ENCODE measurements at regions not wholly inside any gene's neighbourhood (a gene's known extent, or its start where the extent isn't known, plus 50 kb on each side); places are given as distances from the start of the nearest gene placed in this dataset.
"Not testable (repeated sequence)": the region's sequence is repeated elsewhere in the genome, so short reads cannot be mapped to it uniquely, and the experiment has no call there.

DNA sequence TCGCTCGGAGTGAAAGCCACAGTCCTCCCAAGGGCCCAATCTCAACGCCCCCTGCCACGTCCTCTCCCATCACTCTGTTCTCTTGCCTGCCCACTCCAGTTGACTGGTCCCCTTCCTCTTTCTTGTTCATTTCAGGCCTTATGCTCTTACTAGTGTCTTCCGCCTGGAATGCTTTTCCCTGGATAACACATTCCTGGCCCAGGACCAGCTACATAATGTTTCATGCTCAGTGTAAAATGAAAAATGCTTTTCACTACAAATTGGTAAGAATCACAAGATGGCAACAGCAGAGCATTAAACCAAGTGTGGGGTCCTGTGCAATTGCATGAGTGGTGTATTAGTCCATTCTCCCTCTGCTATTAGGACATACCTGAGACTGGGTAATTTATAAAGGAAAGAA is 417.2 kb upstream of the KLHL29 start:
- no peak overlapping the region for H3K4me3 ChIP-seq
- H3K36me3 ChIP-seq (ENCODE audit: insufficient read depth in 1 of 2, low read depth in 1 of 2): no peaks in the 10 kb centered on the region
- H3K4me1 ChIP-seq: no peaks in the 10 kb centered on the region
- H3K27ac ChIP-seq: no peak overlapping the region
- WGBS, 3 donors: 73 to 87% (median 75%) methylated on average over 5 of the region's 5 CpGs
- DNase-seq (no peak), ATAC-seq (no peak)
- TF ChIP-seq, protein P1, sequence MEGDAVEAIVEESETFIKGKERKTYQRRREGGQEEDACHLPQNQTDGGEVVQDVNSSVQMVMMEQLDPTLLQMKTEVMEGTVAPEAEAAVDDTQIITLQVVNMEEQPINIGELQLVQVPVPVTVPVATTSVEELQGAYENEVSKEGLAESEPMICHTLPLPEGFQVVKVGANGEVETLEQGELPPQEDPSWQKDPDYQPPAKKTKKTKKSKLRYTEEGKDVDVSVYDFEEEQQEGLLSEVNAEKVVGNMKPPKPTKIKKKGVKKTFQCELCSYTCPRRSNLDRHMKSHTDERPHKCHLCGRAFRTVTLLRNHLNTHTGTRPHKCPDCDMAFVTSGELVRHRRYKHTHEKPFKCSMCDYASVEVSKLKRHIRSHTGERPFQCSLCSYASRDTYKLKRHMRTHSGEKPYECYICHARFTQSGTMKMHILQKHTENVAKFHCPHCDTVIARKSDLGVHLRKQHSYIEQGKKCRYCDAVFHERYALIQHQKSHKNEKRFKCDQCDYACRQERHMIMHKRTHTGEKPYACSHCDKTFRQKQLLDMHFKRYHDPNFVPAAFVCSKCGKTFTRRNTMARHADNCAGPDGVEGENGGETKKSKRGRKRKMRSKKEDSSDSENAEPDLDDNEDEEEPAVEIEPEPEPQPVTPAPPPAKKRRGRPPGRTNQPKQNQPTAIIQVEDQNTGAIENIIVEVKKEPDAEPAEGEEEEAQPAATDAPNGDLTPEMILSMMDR (IDR thresholded peaks at IDR 0.05): no peak
- H3K27me3 ChIP-seq (ENCODE audit: insufficient read depth in 3 of 3, low read length in 2 of 3): no peaks in the 10 kb centered on the region
- intact Hi-C loops (cut with DNase I): no loop called here
- H3K9me3 ChIP-seq: no peaks in the 10 kb centered on the region

DNA sequence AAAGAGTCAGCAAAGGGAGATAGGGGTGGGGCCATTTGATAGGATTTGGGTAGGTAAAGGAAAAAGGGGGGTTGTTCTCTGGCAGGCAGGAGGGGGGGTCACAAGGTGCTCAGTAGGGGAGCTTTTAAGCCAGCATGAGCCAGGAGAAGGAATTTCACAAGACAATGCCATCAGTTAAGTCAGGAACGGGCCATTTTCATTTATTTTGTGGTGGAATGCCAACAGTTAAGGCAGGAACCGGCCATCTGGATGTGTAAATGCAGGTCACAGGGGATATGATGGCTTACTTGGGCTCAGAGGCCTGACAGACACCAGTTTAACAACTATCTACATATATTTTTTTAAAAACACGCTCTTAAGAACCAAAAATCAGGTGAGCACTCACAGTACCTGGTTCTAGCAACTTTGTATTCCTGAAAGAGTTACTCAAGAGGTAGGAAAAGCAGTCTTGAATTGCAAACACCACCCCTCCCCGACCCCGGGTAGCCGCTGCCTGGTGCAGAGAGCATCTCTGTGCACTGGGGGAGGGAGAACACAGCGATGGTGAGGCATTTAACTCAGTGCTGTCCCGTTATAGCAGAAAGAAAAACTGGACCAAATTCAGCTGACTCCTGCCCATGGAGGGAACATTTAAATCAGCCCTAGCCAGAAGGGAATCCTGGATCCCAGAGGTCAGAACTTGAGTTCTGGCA is 414.5 kb upstream of the KLHL29 start:
- ATAC-seq (no peak), DNase-seq (no peak)
- no peaks in the 10 kb centered on the region for H3K36me3 ChIP-seq (ENCODE audit: insufficient read depth in 1 of 2, low read depth in 1 of 2)
- H3K27me3 ChIP-seq (ENCODE audit: insufficient read depth in 3 of 3, low read length in 2 of 3): no peaks in the 10 kb centered on the region
- no peaks in the 10 kb centered on the region for H3K9me3 ChIP-seq
- TF ChIP-seq, protein P1 (IDR thresholded peaks at IDR 0.05): no peak
- intact Hi-C loops (cut with DNase I): no loop called here
- H3K4me1 ChIP-seq: no peaks in the 10 kb centered on the region
- no peak overlapping the region for H3K4me3 ChIP-seq
- H3K27ac ChIP-seq: no peak overlapping the region
- 34 to 41% (median 35%) methylated on average over 8 of the region's 8 CpGs for WGBS, 3 donors

DNA sequence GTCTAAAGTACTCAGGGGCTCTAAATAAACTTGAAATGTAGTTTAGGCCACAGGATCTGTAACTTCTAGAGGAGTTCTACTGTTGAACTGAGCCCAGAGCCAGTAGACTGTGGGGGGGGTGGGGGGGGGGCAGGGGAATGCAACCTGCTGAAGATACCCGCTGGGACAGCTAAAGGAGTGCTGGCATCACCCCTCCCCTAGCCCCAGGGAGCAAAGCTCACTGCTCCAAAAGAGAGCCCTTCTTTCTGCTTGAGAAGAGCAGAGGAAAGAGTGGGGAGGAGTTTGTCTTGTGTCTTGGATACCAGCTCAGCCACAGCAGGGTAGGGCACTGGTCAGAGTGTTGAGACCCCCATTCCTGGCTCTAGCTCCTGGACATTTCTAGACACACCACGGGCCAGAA is 414.0 kb upstream of the KLHL29 start:
- Histone ChIP-seq H3K4me1 (no peaks in the 10 kb centered on the region), H3K4me3 (no peak overlapping the region), H3K36me3 (ENCODE audit: insufficient read depth in 1 of 2, low read depth in 1 of 2) (no peaks in the 10 kb centered on the region), H3K9me3 (no peaks in the 10 kb centered on the region), H3K27ac (no peak overlapping the region), H3K27me3 (ENCODE audit: insufficient read depth in 3 of 3, low read length in 2 of 3) (no peaks in the 10 kb centered on the region)
- DNase-seq (no peak), ATAC-seq (no peak)
- intact Hi-C loops (cut with DNase I): no loop called here
- TF ChIP-seq, protein P1 (IDR thresholded peaks at IDR 0.05): no peak
- 65 to 78% (median 75%) methylated on average over 2 of the region's 2 CpGs for WGBS, 3 donors

DNA sequence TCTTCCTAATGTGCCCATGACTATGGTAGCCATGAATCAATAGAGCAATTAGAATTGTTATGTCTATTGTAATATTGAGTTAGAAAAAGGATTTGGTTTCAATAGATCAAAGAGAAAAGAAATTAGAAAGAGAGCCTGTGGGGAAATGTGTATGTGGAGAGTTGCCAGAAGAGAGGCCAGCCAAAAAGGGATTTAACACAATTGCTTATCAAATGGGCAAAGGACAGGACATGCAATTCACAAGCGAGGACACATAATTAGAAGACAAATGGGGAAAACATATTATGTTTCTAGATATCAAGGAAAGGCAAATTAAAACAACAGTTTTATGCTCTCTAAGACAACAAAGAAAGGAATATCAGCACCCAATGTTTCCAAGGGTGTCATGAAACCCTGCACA is 403.2 kb upstream of the KLHL29 start:
- Histone ChIP-seq H3K27ac (no peak overlapping the region), H3K4me1 (no peaks in the 10 kb centered on the region), H3K36me3 (ENCODE audit: insufficient read depth in 1 of 2, low read depth in 1 of 2) (no peaks in the 10 kb centered on the region), H3K4me3 (no peak overlapping the region), H3K27me3 (ENCODE audit: insufficient read depth in 3 of 3, low read length in 2 of 3) (no peaks in the 10 kb centered on the region), H3K9me3 (no peaks in the 10 kb centered on the region)
- TF ChIP-seq, protein P1 (IDR thresholded peaks at IDR 0.05): no peak
- DNase-seq (no peak), ATAC-seq (no peak)
- 37 to 60% (median 52%) methylated on average over 1 of the region's 1 CpG for WGBS, 3 donors
- intact Hi-C loops (cut with DNase I): no loop called here

DNA sequence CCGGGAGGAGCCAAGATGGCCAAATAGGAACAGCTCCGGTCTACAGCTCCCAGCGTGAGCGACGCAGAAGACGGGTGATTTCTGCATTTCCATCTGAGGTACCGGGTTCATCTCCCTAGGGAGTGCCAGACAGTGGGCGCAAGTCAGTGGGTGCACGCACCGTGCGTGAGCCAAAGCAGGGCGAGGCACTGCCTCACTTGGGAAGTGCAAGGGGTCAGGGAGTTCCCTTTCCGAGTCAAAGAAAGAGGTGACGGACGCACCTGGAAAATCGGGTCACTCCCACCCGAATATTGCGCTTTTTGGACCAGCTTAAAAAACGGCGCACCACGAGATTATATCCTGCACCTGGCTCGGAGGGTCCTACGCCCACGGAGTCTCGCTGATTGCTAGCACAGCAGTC is 400.8 kb upstream of the KLHL29 start:
- DNase-seq; intact Hi-C loops (cut with DNase I); H3K36me3 ChIP-seq (ENCODE audit: insufficient read depth in 1 of 2, low read depth in 1 of 2); H3K4me3 ChIP-seq; ATAC-seq; H3K27me3 ChIP-seq (ENCODE audit: insufficient read depth in 3 of 3, low read length in 2 of 3); H3K27ac ChIP-seq; H3K9me3 ChIP-seq; H3K4me1 ChIP-seq: not testable (repeated sequence)
- WGBS, 3 donors: 93 to 98% (median 97%) methylated on average over 6 to 19 of the region's 25 CpGs

Measured in psoas muscle (tissue), 7 donors.